Stomach (tissue), 4 donors: ENCODE measurements at regions not wholly inside any gene's neighbourhood (a gene's known extent, or its start where the extent isn't known, plus 50 kb on each side); places are given as distances from the start of the nearest gene placed in this dataset.

ENCODE experiments used
- CTCF ChIP-seq, 7 experiments: fragments of 450-650 bp in 4 of 7; fragments of 200-600 bp in 3 of 7; sonication (generic) in 3 of 7; IDR thresholded peaks; one replicate each; pipeline ENCODE4 v1.5.1; 2016 to 2019; ENCODE audit warnings: antibody characterized with exemption in 7 of 7, control low read depth in 2 of 7, mild to moderate bottlenecking in 1 of 7
- EP300 ChIP-seq: sonication (generic); formaldehyde crosslinking; IDR thresholded peaks from one replicate; pipeline ENCODE4 v1.6.1; 2017; ENCODE audit warnings: antibody characterized with exemption
- POLR2A ChIP-seq, 4 donors: fragments of 450-650 bp; IDR thresholded peaks; one replicate each; pipeline ENCODE4 v1.6.1; 2016; ENCODE audit warnings: antibody characterized with exemption in 4 of 4, control low read depth in 2 of 4, mild to moderate bottlenecking in 1 of 4, moderate library complexity in 1 of 4
- POLR2AphosphoS5 ChIP-seq, 3 donors: sonication (generic); formaldehyde crosslinking; IDR thresholded peaks; one replicate each; pipeline ENCODE4 v1.6.1; 2016; ENCODE audit warnings: antibody characterized with exemption in 3 of 3

GRCh38 chr2:118723394-118723793 is 124.1 kb downstream of the EN1 start:
- TF ChIP-seq CTCF (IDR thresholded peaks at IDR 0.05) (no peak), EP300 (no peak), POLR2A (IDR thresholded peaks at IDR 0.05) (no peak), POLR2AphosphoS5 (IDR thresholded peaks at IDR 0.05) (no peak)
